H9 (cell line): ENCODE measurements at regions not wholly inside any gene's neighbourhood (a gene's known extent, or its start where the extent isn't known, plus 50 kb on each side); places are given as distances from the start of the nearest gene placed in this dataset.

Experiments used
- DNase-seq: peaks from one replicate; pipeline ENCODE4 v3.0.0-alpha.2; 2017
- H2AFZ ChIP-seq: one replicate; pipeline ENCODE4 v1.6.1; 2013; ENCODE audit warnings: mild to moderate bottlenecking, low read length, control low read depth, moderate library complexity
- H2AK5ac ChIP-seq: 2 replicates; pipeline ENCODE4 v1.6.1; 2013; ENCODE audit warnings: low read length, control low read depth, mixed read lengths; ENCODE audit not compliant: insufficient read length
- H2BK120ac ChIP-seq: one replicate; pipeline ENCODE4 v1.6.1; 2013; ENCODE audit warnings: low read depth, mild to moderate bottlenecking, low read length, control low read depth, inconsistent platforms; ENCODE audit not compliant: poor library complexity, severe bottlenecking
- H2BK12ac ChIP-seq: 2 replicates; pipeline ENCODE4 v1.6.1; 2013; ENCODE audit warnings: low read length, control low read depth, mixed read lengths, low read depth; ENCODE audit not compliant: insufficient read length
- H2BK15ac ChIP-seq: 2 replicates; pipeline ENCODE4 v1.6.1; 2013; ENCODE audit warnings: low read depth, low read length, control low read depth
- H2BK20ac ChIP-seq: one replicate; pipeline ENCODE4 v1.6.1; 2013; ENCODE audit warnings: low read depth, mild to moderate bottlenecking, low read length, control low read depth, inconsistent platforms; ENCODE audit not compliant: poor library complexity, severe bottlenecking
- H2BK5ac ChIP-seq: 2 replicates; pipeline ENCODE4 v1.6.1; 2013; ENCODE audit warnings: low read length, control low read depth, mixed read lengths; ENCODE audit not compliant: insufficient read length
- H3K14ac ChIP-seq: 2 replicates; pipeline ENCODE4 v1.6.1; 2013; ENCODE audit warnings: low read length, control low read depth; ENCODE audit not compliant: insufficient read depth
- H3K18ac ChIP-seq: 2 replicates; pipeline ENCODE4 v1.6.1; 2013; ENCODE audit warnings: low read depth, mild to moderate bottlenecking, mixed read lengths, low read length, control low read depth; ENCODE audit not compliant: insufficient read length
- H3K23ac ChIP-seq: 2 replicates; pipeline ENCODE4 v1.6.1; 2013; ENCODE audit warnings: low read length, control low read depth, mixed read lengths, low read depth; ENCODE audit not compliant: insufficient read length
- H3K23me2 ChIP-seq: 2 replicates; pipeline ENCODE4 v1.6.1; 2013; ENCODE audit warnings: low read depth, mild to moderate bottlenecking, mixed read lengths, low read length, control low read depth; ENCODE audit not compliant: insufficient read length, poor library complexity, severe bottlenecking
- H3K27ac ChIP-seq: 2 replicates; pipeline ENCODE4 v1.5.1; 2013; ENCODE audit warnings: low read length, control low read depth, mixed read lengths, low read depth; ENCODE audit not compliant: insufficient read length
- H3K27me3 ChIP-seq: 2 replicates; pipeline ENCODE4 v1.6.1; 2013; ENCODE audit warnings: low read length, control low read depth, inconsistent platforms; ENCODE audit not compliant: insufficient read depth
- H3K4ac ChIP-seq: 2 replicates; pipeline ENCODE4 v1.6.1; 2013; ENCODE audit warnings: low read depth, mild to moderate bottlenecking, control low read depth, inconsistent platforms, low read length, moderate library complexity
- H3K4me1 ChIP-seq: 2 replicates; pipeline ENCODE4 v1.6.1; 2013; ENCODE audit warnings: low read length, control low read depth, inconsistent platforms; ENCODE audit not compliant: insufficient read depth
- H3K4me2 ChIP-seq: 2 replicates; pipeline ENCODE4 v1.6.1; 2013; ENCODE audit warnings: low read length, control low read depth, mixed read lengths; ENCODE audit not compliant: insufficient read length, insufficient read depth
- H3K56ac ChIP-seq: 2 replicates; pipeline ENCODE4 v1.6.1; 2013; ENCODE audit warnings: low read depth, mild to moderate bottlenecking, mixed read lengths, low read length, control low read depth; ENCODE audit not compliant: insufficient read length
- H3K79me1 ChIP-seq: 2 replicates; pipeline ENCODE4 v1.6.1; 2013; ENCODE audit warnings: low read depth, mild to moderate bottlenecking, moderate library complexity, low read length, control low read depth, inconsistent platforms; ENCODE audit not compliant: insufficient read depth, poor library complexity, severe bottlenecking
- H3K79me2 ChIP-seq: 2 replicates; pipeline ENCODE4 v1.6.1; 2013; ENCODE audit warnings: low read length, control low read depth, inconsistent platforms; ENCODE audit not compliant: insufficient read depth
- H3K9ac ChIP-seq: 2 replicates; pipeline ENCODE4 v1.6.1; 2013; ENCODE audit warnings: low read length, control low read depth, mixed read lengths; ENCODE audit not compliant: insufficient read length; ENCODE audit errors: extremely low read depth
- H3K9me3 ChIP-seq: one replicate; pipeline ENCODE4 v1.6.1; 2013; ENCODE audit warnings: low read depth, low read length, inconsistent platforms; ENCODE audit not compliant: control insufficient read depth
- H3T11ph ChIP-seq: one replicate; pipeline ENCODE4 v1.6.1; 2013; ENCODE audit warnings: mild to moderate bottlenecking, low read length, control low read depth, inconsistent platforms
- H4K20me1 ChIP-seq: one replicate; pipeline ENCODE4 v1.6.1; 2013; ENCODE audit not compliant: control insufficient read depth, insufficient read length, insufficient read depth
- H4K5ac ChIP-seq: 2 replicates; pipeline ENCODE4 v1.6.1; 2013; ENCODE audit warnings: low read depth, mild to moderate bottlenecking, mixed read lengths, low read length, control low read depth; ENCODE audit not compliant: insufficient read length
- H4K8ac ChIP-seq: replicated peaks from 2 replicates; pipeline ENCODE4 v1.6.1; 2013; ENCODE audit warnings: low read length, control low read depth, mixed read lengths, low read depth; ENCODE audit not compliant: insufficient read length
- H4K91ac ChIP-seq: 2 replicates; pipeline ENCODE4 v1.6.1; 2013; ENCODE audit warnings: low read depth, mild to moderate bottlenecking, moderate library complexity, mixed read lengths, low read length, control low read depth; ENCODE audit not compliant: insufficient read length
- H3K27ac Mint-ChIP-seq, 3 experiments: 2 replicates in 2 of 3; 3 replicates in 1 of 3; pipeline ENCODE4 v1.8.0; 2020 to 2021; ENCODE audit warnings: mixed read lengths in 3 of 3, mild to moderate bottlenecking in 1 of 3, moderate library complexity in 1 of 3
- H3K27me3 Mint-ChIP-seq: 2 replicates; pipeline ENCODE4 v1.8.0; 2021; ENCODE audit warnings: low read depth, mild to moderate bottlenecking, moderate library complexity, mixed read lengths
- H3K36me3 Mint-ChIP-seq, 3 experiments: 2 replicates in 2 of 3; 3 replicates in 1 of 3; pipeline ENCODE4 v1.8.0; 2020 to 2021; ENCODE audit warnings: low read depth in 3 of 3, mixed read lengths in 3 of 3; ENCODE audit not compliant: insufficient read depth in 1 of 3
- H3K4me1 Mint-ChIP-seq, 2 experiments: 2 replicates each; pipeline ENCODE4 v1.8.0; 2020; ENCODE audit warnings: mixed read lengths in 2 of 2
- H3K4me3 Mint-ChIP-seq, 2 experiments: 2 replicates in 1 of 2; 3 replicates in 1 of 2; pipeline ENCODE4 v1.8.0; 2020 to 2021; ENCODE audit warnings: mild to moderate bottlenecking in 2 of 2, mixed read lengths in 2 of 2, moderate library complexity in 1 of 2
- H3K9me3 Mint-ChIP-seq, 2 experiments: 2 replicates in 1 of 2; 3 replicates in 1 of 2; pipeline ENCODE4 v1.8.0; 2020; ENCODE audit warnings: mild to moderate bottlenecking in 2 of 2, mixed read lengths in 2 of 2, moderate library complexity in 1 of 2
- CTCF ChIP-seq: fragments of 200-600 bp; sonication (generic); conservative IDR thresholded peaks from 3 replicates; pipeline ENCODE4 v1.8.0; 2021; ENCODE audit warnings: antibody characterized with exemption, mild to moderate bottlenecking
- WGBS: extraction: QIAGEN DNeasy Blood & Tissue Kit; methylation state at CpG from one replicate; pipeline ENCODE4 v1.1.7; 2013; ENCODE audit warnings: missing lambda C conversion rate, low lambda C conversion rate, mixed read lengths; ENCODE audit not compliant: insufficient read length; ENCODE audit errors: extremely low coverage; 5-methylcytosine and 5-hydroxymethylcytosine counted together

DNA sequence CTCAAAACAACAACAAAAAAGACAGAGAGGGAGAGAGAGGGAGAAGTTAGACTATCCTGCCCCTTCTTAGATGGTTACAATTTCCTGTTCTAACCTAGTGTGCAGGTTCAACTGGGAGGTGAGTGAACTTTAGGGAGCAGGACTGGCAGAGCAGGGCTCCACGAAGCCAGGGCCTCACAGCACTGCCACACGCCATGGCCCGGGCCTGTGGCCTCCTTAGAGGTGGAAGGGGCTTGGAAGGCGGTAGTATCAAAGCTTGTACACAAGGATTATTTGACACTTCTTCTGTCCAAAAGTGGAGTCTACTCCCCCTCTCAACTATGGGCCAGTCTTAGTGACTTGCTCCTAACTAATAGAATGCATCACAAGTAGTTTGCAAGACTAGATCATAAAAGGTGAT lies 62.9 kb upstream of the TMEM72 start:
- H3K27me3 Mint-ChIP-seq: peaks cover 4% of the 10 kb centered on the region
- Histone ChIP-seq H3K23ac (no peak overlapping the region), H3T11ph (no peak overlapping the region), H3K23me2 (no peaks in the 10 kb centered on the region), H2AK5ac (no peak overlapping the region), H3K79me1 (no peaks in the 10 kb centered on the region), H3K56ac (no peak overlapping the region), H2BK120ac (no peak overlapping the region), H3K18ac (no peak overlapping the region), H3K79me2 (no peaks in the 10 kb centered on the region), H4K8ac (no peak overlapping the region), H2BK15ac (no peak overlapping the region), H3K14ac (no peak overlapping the region), H2BK20ac (no peak overlapping the region), H3K4me2 (no peak overlapping the region), H3K27ac (no peak overlapping the region), H3K4ac (no peak overlapping the region), H3K9me3 (no peaks in the 10 kb centered on the region), H4K20me1 (no peaks in the 10 kb centered on the region), H2AFZ (no peak overlapping the region), H2BK5ac (no peak overlapping the region), H3K4me1 (no peaks in the 10 kb centered on the region), H4K5ac (no peak overlapping the region), H2BK12ac (no peak overlapping the region), H3K9ac (no peak overlapping the region), H3K27me3 (no peaks in the 10 kb centered on the region; the same call in 1 of the 2 replicates), H4K91ac (no peak overlapping the region)
- H3K9me3 Mint-ChIP-seq: peaks cover 0 to 3% of the 10 kb centered on the region in 2 experiments; a peak in 3 of 5 replicates
- no peak overlapping the region for H3K4me3 Mint-ChIP-seq
- TF ChIP-seq CTCF: no peak
- WGBS: no CpG with 5 or more reads among the region's 4 CpGs
- peaks cover 2 to 4% of the 10 kb centered on the region in 2 experiments; a peak in 3 of 4 replicates for H3K4me1 Mint-ChIP-seq
- no peak overlapping the region for H3K27ac Mint-ChIP-seq
- DNase-seq: no peak
- H3K36me3 Mint-ChIP-seq: no peaks in the 10 kb centered on the region; a peak in 2 of 7 replicates
